ENCODE measurements at regions not wholly inside any gene's neighbourhood (a gene's known extent, or its start where the extent isn't known, plus 50 kb on each side); places are given as distances from the start of the nearest gene placed in this dataset.

- TF ChIP-seq CTCF (optimal IDR thresholded peaks at IDR 0.05 in 1 of 3, IDR thresholded peaks at IDR 0.05 in 1 of 3, conservative IDR thresholded peaks at IDR 0.05 in 1 of 3; ENCODE audit: extremely low read depth in 1 of 3, insufficient read depth in 2 of 3, low read length in 3 of 3) (no peak), EZH2 (IDR thresholded peaks at IDR 0.05; ENCODE audit: low read length) (no peak)
These were observed 334.8 kb upstream of the FAR2 start for GRCh38 chr12:28814246-28814645.

Data from keratinocyte (primary cell).